Endodermal cell (in vitro differentiated cells): ENCODE measurements at regions not wholly inside any gene's neighbourhood (a gene's known extent, or its start where the extent isn't known, plus 50 kb on each side); places are given as distances from the start of the nearest gene placed in this dataset.

Experiments used
- DNase-seq: peaks from one replicate; pipeline ENCODE4 v3.0.0-alpha.2; 2017
- H3K27ac ChIP-seq: 2 replicates; pipeline ENCODE4 v1.5.1; 2013; ENCODE audit warnings: mild to moderate bottlenecking, low read depth, low read length, moderate library complexity
- H3K27me3 ChIP-seq: 2 replicates; pipeline ENCODE4 v1.6.1; 2013; ENCODE audit warnings: mild to moderate bottlenecking, low read length, moderate library complexity; ENCODE audit not compliant: insufficient read depth, control insufficient read depth, poor library complexity, severe bottlenecking
- H3K36me3 ChIP-seq: 2 replicates; pipeline ENCODE4 v1.7.0; 2013; ENCODE audit warnings: mild to moderate bottlenecking, low read length, moderate library complexity; ENCODE audit not compliant: control insufficient read depth, insufficient read depth
- H3K4me1 ChIP-seq: one replicate; pipeline ENCODE4 v1.7.0; 2013; ENCODE audit warnings: low read length; ENCODE audit not compliant: control insufficient read depth, insufficient read depth
- H3K4me3 ChIP-seq: 2 replicates; pipeline ENCODE4 v1.5.1; 2013; ENCODE audit warnings: mild to moderate bottlenecking, low read length, moderate library complexity
- H3K9ac ChIP-seq: 2 replicates; pipeline ENCODE4 v1.6.1; 2013; ENCODE audit warnings: mild to moderate bottlenecking, low read length, moderate library complexity; ENCODE audit not compliant: poor library complexity, severe bottlenecking; ENCODE audit errors: extremely low read depth
- H3K9me3 ChIP-seq: 2 replicates; pipeline ENCODE4 v1.6.1; 2013; ENCODE audit warnings: mild to moderate bottlenecking, low read length, moderate library complexity; ENCODE audit not compliant: control insufficient read depth
- H3K27ac Mint-ChIP-seq: 2 replicates; pipeline ENCODE4 v1.8.0; 2020; ENCODE audit warnings: mixed read lengths
- H3K27me3 Mint-ChIP-seq: 2 replicates; pipeline ENCODE4 v1.8.0; 2021; ENCODE audit warnings: mild to moderate bottlenecking, mixed read lengths; ENCODE audit not compliant: insufficient read depth
- H3K36me3 Mint-ChIP-seq: 2 replicates; pipeline ENCODE4 v1.8.0; 2020; ENCODE audit warnings: low read depth, mixed read lengths
- H3K4me1 Mint-ChIP-seq: 2 replicates; pipeline ENCODE4 v1.8.0; 2020; ENCODE audit warnings: mixed read lengths
- H3K4me3 Mint-ChIP-seq: 2 replicates; pipeline ENCODE4 v1.8.0; 2020; ENCODE audit warnings: mild to moderate bottlenecking, moderate library complexity, mixed read lengths
- H3K9me3 Mint-ChIP-seq: 2 replicates; pipeline ENCODE4 v1.8.0; 2020; ENCODE audit warnings: mild to moderate bottlenecking, mixed read lengths
- WGBS, 2 experiments: methylation state at CpG; one replicate each; pipeline versions ENCODE4 v1.1.5 to v1.1.7; 2013; ENCODE audit warnings: missing lambda C conversion rate in 2 of 2, mixed read lengths in 1 of 2; ENCODE audit not compliant: insufficient coverage in 1 of 2, insufficient read length in 1 of 2; 5-methylcytosine and 5-hydroxymethylcytosine counted together
- TF ChIP-seq, protein P1 (sequence below): fragments of 200-600 bp; sonication (generic); conservative IDR thresholded peaks from 2 replicates; pipeline ENCODE4 v1.5.0; 2021; ENCODE audit warnings: antibody characterized with exemption, mild to moderate bottlenecking

GRCh38 chr21:35578347-35578782 lies 482.0 kb downstream of the SETD4 start:
- no peak for DNase-seq
- Mint-ChIP-seq H3K4me1 (no peaks in the 10 kb centered on the region), H3K9me3 (no peaks in the 10 kb centered on the region), H3K27ac (no peak overlapping the region), H3K36me3 (no peaks in the 10 kb centered on the region), H3K4me3 (no peak overlapping the region), H3K27me3 (no peaks in the 10 kb centered on the region)
- Histone ChIP-seq H3K4me1 (no peaks in the 10 kb centered on the region), H3K4me3 (no peak overlapping the region), H3K27me3 (no peaks in the 10 kb centered on the region), H3K9me3 (no peaks in the 10 kb centered on the region), H3K36me3 (no peaks in the 10 kb centered on the region), H3K9ac (no peak overlapping the region), H3K27ac (no peak overlapping the region)
- WGBS, 2 experiments, result 88 to 96% methylated on average over 2 to 6 of the region's 6 CpGs
- TF ChIP-seq, protein P1, sequence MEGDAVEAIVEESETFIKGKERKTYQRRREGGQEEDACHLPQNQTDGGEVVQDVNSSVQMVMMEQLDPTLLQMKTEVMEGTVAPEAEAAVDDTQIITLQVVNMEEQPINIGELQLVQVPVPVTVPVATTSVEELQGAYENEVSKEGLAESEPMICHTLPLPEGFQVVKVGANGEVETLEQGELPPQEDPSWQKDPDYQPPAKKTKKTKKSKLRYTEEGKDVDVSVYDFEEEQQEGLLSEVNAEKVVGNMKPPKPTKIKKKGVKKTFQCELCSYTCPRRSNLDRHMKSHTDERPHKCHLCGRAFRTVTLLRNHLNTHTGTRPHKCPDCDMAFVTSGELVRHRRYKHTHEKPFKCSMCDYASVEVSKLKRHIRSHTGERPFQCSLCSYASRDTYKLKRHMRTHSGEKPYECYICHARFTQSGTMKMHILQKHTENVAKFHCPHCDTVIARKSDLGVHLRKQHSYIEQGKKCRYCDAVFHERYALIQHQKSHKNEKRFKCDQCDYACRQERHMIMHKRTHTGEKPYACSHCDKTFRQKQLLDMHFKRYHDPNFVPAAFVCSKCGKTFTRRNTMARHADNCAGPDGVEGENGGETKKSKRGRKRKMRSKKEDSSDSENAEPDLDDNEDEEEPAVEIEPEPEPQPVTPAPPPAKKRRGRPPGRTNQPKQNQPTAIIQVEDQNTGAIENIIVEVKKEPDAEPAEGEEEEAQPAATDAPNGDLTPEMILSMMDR, result no peak

DNA sequence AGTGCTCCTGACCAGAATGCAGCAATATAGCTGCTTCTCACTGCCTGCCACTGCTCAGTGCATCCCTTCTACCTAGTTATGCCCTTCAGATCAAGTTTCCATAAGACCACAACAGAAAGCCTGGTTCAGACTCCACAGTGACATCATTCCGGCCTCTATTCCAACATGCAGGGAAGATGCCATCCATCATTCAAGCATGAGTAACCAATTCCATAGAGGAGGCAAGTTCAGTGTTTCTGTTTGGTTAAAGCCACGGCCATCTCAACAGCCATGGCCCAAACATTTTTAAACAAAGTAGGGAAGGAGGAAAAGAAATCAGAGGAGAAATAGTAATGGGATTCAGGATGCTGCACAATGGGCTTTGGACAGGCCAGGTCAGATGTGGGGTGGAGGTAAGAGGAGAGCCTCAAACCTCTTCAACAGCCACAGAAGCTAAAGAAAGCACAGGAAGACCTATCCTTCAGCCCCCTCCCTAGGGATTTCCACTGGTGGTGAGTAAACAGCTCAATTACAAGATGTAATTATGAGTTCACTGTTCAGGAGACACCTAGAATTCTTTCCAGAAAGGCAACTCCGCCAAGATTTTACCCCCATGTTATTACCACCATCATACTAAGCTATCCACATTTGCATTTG lies 484.9 kb downstream of the SETD4 start:
- Histone ChIP-seq H3K27ac (no peak overlapping the region), H3K27me3 (no peaks in the 10 kb centered on the region), H3K4me3 (no peak overlapping the region), H3K4me1 (no peaks in the 10 kb centered on the region), H3K9me3 (no peaks in the 10 kb centered on the region), H3K36me3 (no peaks in the 10 kb centered on the region), H3K9ac (no peak overlapping the region)
- no peak for DNase-seq
- WGBS, 2 experiments, result 89% methylated on average over 3 of the region's 3 CpGs; no CpG with 5 or more reads in 1 of the 2 experiments
- no peak overlapping the region for H3K4me3 Mint-ChIP-seq
- H3K9me3 Mint-ChIP-seq, result no peaks in the 10 kb centered on the region
- no peaks in the 10 kb centered on the region for H3K27me3 Mint-ChIP-seq
- no peaks in the 10 kb centered on the region for H3K4me1 Mint-ChIP-seq
- TF ChIP-seq, protein P1, result no peak
- H3K36me3 Mint-ChIP-seq, result no peaks in the 10 kb centered on the region
- H3K27ac Mint-ChIP-seq, result no peak overlapping the region

DNA sequence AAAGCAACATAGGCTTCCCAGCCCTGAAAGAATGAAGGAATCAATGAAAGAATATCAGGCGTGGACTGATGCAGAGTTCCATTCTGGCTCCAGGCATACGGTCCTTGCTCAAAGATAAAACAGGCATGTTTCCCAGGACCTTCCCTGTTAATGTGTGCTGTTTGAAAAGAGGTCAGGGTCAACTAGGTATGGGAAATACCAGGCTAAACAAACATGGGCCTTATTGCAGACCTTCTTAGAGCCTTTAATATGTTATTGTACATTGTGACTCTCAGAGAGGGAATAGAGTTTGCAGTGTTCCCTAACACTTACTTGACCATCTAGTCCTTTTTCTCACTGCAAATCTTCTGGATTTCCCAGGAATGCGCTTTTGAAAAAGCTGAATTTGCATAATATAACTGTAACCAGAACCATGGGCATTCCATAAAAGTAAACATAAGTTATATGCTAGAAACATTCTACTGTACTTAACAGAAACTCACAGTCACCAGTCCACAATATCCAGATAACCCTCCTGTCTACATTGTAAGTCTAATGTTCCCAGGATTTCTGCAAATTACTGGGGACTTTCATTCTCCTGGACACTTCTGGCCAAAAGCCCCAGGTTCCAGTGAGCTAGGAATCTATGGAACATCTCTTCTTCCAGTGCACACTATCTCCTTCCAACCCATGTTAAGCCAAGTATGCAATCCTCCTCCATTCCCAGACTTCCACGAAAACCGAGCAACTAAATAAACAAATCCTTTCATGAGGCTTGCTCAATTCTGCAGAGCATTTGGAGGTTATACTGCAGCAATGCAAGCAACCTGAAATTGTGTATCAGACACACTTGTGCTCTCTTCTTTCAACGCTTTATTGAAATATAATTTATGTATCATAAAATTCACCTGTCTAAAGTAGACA lies 486.6 kb downstream of the SETD4 start:
- Mint-ChIP-seq H3K4me1 (no peaks in the 10 kb centered on the region), H3K9me3 (no peaks in the 10 kb centered on the region), H3K4me3 (no peak overlapping the region), H3K27ac (no peak overlapping the region), H3K36me3 (no peaks in the 10 kb centered on the region), H3K27me3 (no peaks in the 10 kb centered on the region)
- H3K9ac ChIP-seq, result no peak overlapping the region
- WGBS, 2 experiments, result 94 to 96% methylated on average over 5 of the region's 6 CpGs
- no peaks in the 10 kb centered on the region for H3K9me3 ChIP-seq
- H3K27me3 ChIP-seq, result no peaks in the 10 kb centered on the region
- no peak overlapping the region for H3K27ac ChIP-seq
- DNase-seq, result no peak
- no peaks in the 10 kb centered on the region for H3K4me1 ChIP-seq
- no peaks in the 10 kb centered on the region for H3K36me3 ChIP-seq
- H3K4me3 ChIP-seq, result no peak overlapping the region
- TF ChIP-seq, protein P1, result no peak
